AG04449 (cell line): ENCODE measurements at regions not wholly inside any gene's neighbourhood (a gene's known extent, or its start where the extent isn't known, plus 50 kb on each side); places are given as distances from the start of the nearest gene placed in this dataset.
"Not testable (repeated sequence)": the region's sequence is repeated elsewhere in the genome, so short reads cannot be mapped to it uniquely, and the experiment has no call there.

ENCODE experiments used
- CTCF ChIA-PET: fragments of 350-600 bp; formaldehyde crosslinking; extraction: SDS; loops from one replicate; lab custom pipeline; 2021; ENCODE audit warnings: antibody characterized with exemption; lab: Yijun Ruan, JAX
- POLR2A ChIA-PET: fragments of 400-600, 350-600 bp; formaldehyde crosslinking; extraction: SDS; loops from one replicate; lab custom pipeline; 2020; ENCODE audit warnings: antibody characterized with exemption, inconsistent platforms; lab: Yijun Ruan, JAX
- DNase-seq: peaks from one replicate; pipeline ENCODE4 v3.0.0-alpha.2; 2010; ENCODE audit warnings: low read depth, low spot score
- H3K4me3 ChIP-seq: 2 replicates; pipeline ENCODE4 v1.5.1; 2011; ENCODE audit warnings: low read depth, mild to moderate bottlenecking, control low read depth, low read length
- TF ChIP-seq, protein P1 (sequence below): IDR thresholded peaks from one replicate; pipeline ENCODE4 v1.5.1; 2011; ENCODE audit warnings: mild to moderate bottlenecking, moderate library complexity, low read length, control low read depth, inconsistent platforms; ENCODE audit not compliant: insufficient read depth; ENCODE audit errors: missing control alignments

DNA sequence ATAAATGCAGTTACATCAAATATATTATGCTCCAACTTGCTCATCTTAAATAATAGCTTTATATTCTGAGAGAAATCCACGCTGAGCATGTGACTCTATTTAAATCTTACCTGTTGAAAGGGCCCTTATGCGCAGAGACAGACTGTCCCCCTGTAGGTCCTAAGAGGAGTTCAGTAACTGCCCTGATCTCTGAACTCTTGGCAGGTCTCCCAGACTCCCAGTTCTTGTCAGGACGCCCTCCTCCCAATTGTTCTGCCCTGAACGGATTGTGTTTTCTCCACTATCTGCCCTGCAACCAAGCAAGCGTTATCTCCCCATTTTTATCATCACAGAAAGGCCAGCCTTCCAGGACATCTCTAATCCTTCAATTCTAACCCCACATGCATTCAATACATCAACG is 954.6 kb downstream of the TSN start:
- no peak overlapping the region for H3K4me3 ChIP-seq
- CTCF ChIA-PET = no interaction called here
- TF ChIP-seq, protein P1, sequence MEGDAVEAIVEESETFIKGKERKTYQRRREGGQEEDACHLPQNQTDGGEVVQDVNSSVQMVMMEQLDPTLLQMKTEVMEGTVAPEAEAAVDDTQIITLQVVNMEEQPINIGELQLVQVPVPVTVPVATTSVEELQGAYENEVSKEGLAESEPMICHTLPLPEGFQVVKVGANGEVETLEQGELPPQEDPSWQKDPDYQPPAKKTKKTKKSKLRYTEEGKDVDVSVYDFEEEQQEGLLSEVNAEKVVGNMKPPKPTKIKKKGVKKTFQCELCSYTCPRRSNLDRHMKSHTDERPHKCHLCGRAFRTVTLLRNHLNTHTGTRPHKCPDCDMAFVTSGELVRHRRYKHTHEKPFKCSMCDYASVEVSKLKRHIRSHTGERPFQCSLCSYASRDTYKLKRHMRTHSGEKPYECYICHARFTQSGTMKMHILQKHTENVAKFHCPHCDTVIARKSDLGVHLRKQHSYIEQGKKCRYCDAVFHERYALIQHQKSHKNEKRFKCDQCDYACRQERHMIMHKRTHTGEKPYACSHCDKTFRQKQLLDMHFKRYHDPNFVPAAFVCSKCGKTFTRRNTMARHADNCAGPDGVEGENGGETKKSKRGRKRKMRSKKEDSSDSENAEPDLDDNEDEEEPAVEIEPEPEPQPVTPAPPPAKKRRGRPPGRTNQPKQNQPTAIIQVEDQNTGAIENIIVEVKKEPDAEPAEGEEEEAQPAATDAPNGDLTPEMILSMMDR = no peak
- POLR2A ChIA-PET = no interaction called here
- no peak for DNase-seq

DNA sequence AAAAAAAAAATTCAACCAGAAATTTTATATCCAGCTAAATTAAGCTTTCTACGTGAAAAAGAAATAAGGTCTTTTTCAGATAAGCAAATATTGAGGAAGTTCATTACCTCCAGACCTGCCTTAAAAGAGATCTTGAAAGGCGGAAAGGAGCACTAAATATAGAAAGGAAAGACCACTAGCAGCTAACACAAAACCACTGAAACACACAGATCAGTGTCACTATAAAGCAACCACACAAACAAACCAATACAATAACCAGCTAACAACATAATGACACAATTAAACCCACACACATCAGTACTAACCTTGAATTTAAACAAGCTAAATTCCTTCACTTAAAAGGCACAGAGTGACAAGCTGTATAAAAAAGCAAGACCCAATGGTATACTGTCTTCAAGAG is 958.3 kb downstream of the TSN start:
- ChIA-PET POLR2A (no interaction called here), CTCF (no interaction called here)
- H3K4me3 ChIP-seq = no peak overlapping the region
- TF ChIP-seq, protein P1 = no peak
- DNase-seq = no peak

DNA sequence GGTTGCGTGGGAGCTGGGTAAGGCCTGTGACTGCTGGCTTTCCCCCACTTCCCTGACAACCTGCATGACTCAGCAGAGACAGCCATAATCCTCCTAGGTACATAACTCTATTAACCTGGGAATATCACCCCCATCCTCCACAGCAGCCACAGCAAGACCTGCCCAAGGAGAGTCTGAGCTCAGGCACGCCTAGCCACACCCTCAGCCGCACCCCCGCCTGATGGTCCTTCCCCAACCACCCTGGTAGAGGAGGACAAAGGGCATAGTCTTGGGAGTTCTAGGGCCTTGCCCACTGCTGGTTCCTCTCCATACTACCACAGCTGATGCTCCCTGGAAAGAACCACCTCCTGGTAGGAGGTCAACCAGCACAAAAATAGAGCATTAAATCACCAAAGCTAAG is 965.4 kb downstream of the TSN start:
- CTCF ChIA-PET, POLR2A ChIA-PET, DNase-seq, H3K4me3 ChIP-seq: not testable (repeated sequence)

DNA sequence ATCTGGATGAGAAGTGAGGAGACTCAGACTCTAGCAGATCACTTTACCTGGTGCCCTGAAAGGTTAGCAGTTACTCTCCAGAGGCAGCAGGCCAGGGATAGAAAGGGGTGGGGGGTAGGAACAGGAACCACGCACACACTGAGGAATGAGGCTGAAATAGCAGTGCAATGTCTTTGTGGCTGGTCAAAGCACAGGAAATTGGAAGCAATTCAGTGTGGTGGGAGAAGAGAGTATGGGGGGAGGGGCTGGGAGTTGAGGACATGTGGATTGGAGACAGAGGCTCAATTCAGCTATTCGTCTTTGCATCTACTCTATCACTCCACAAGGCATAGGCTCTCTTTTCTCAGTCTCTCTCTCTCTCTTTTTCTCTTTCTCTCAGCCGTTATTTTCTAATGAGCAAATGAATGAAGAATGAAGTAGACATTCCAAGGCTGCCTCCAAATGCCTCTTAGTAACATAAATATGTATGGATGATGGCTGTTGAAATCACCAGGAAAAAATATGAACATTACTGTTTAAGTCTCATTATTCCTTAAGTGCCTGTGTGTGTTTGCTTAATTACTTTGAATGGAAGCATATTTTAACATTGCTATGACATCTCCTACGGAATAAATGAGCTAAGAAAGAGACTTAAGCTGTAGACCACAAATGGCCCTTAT is 979.4 kb downstream of the TSN start:
- DNase-seq = peak; percentile 9
- TF ChIP-seq, protein P1 = no peak
- ChIA-PET CTCF (no interaction called here), POLR2A (no interaction called here)
- H3K4me3 ChIP-seq = no peak overlapping the region

DNA sequence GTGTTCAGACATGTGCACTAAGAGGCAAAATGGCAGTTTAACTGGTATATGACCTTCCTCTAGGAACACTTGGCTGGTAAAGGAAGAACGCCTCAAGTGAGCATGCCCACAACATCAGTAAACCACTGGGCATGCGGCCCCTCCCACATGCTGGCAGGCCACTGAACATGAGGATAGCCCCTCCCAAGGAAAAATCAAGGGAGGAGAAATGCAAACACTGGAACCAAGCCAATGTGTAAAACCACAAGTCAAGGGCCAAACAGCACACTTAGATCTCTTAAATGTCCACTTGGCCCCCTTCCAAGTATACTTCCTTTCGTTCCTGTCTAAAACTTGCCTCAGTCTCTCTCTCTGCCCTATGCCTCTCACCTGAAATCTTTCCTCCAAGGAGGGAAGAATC is 980.8 kb downstream of the TSN start:
- H3K4me3 ChIP-seq = no peak overlapping the region
- ChIA-PET POLR2A (no interaction called here), CTCF (no interaction called here)
- TF ChIP-seq, protein P1 = no peak
- no peak for DNase-seq

DNA sequence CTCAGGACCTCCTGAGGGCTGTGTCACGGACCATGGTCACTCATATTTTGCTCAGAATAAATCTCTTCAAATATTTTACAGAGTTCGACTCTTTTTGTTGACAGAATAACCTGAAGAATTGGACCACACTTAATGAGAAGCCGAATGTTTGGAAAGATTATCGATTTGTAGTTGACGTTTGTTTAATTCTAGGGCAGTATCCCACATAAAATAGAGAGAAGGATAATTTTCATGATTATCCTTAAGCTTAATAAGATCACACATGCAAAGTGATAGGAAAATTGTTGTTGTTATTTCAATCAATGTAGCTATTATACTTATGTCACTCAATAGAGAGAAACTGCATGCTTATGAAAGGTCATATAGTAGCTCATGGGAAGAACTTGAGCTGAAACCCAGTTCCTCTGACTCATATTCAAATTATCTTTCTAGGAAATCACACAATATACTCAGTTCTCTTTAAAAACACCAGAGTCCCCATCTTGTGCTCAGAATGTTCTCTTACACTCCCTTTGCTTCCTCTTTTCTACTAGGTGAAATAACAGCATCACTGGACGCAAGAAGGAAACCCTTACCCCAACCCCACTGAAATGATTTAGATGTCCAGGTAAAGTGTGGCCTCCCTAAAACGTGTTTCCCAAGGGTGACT is 982.1 kb downstream of the TSN start:
- POLR2A ChIA-PET = no interaction called here

More for the DNA sequence above, 982.1 kb downstream of the TSN start:
- no peak for DNase-seq
- TF ChIP-seq, protein P1 = no peak
- CTCF ChIA-PET = no interaction called here
- H3K4me3 ChIP-seq = no peak overlapping the region
